Hepatocyte (in vitro differentiated cells): ENCODE measurements at regions not wholly inside any gene's neighbourhood (a gene's known extent, or its start where the extent isn't known, plus 50 kb on each side); places are given as distances from the start of the nearest gene placed in this dataset.

Source experiments
- DNase-seq: peaks from one replicate; pipeline ENCODE4 v3.0.0-alpha.2; 2016; ENCODE audit warnings: low spot score
- H2AFZ ChIP-seq: fragments of 200-600 bp; sonication (generic); 2 replicates; pipeline ENCODE4 v1.6.0; 2016; ENCODE audit warnings: antibody characterized with exemption, mild to moderate bottlenecking
- H3K27ac ChIP-seq: fragments of 200-600 bp; sonication (generic); 2 replicates; pipeline ENCODE4 v1.5.1; 2016; ENCODE audit warnings: mild to moderate bottlenecking
- H3K27me3 ChIP-seq: fragments of 200-600 bp; sonication (generic); 2 replicates; pipeline ENCODE4 v1.6.1; 2016
- H3K36me3 ChIP-seq: fragments of 200-600 bp; sonication (generic); replicated peaks from 2 replicates; pipeline ENCODE4 v1.5.1; 2016; ENCODE audit warnings: low read depth; ENCODE audit not compliant: insufficient read depth
- H3K4me1 ChIP-seq: fragments of 200-600 bp; sonication (generic); 2 replicates; pipeline ENCODE4 v1.5.1; 2016; ENCODE audit warnings: mild to moderate bottlenecking, moderate library complexity; ENCODE audit not compliant: insufficient read depth
- H3K4me2 ChIP-seq: fragments of 200-600 bp; sonication (generic); 2 replicates; pipeline ENCODE4 v1.6.0; 2016
- H3K4me3 ChIP-seq: fragments of 200-600 bp; sonication (generic); 2 replicates; pipeline ENCODE4 v1.5.1; 2016; ENCODE audit warnings: mild to moderate bottlenecking
- H3K79me2 ChIP-seq: fragments of 200-600 bp; sonication (generic); 2 replicates; pipeline ENCODE4 v1.6.0; 2017; ENCODE audit warnings: mild to moderate bottlenecking
- H3K9me2 ChIP-seq: fragments of 200-600 bp; sonication (generic); replicated peaks from 2 replicates; pipeline ENCODE4 v1.6.0; 2017; ENCODE audit warnings: mild to moderate bottlenecking; ENCODE audit not compliant: insufficient read depth
- H3K9me3 ChIP-seq: fragments of 200-600 bp; sonication (generic); 2 replicates; pipeline ENCODE4 v1.5.1; 2016; ENCODE audit warnings: low read depth, mild to moderate bottlenecking
- H4K20me1 ChIP-seq: fragments of 200-600 bp; sonication (generic); 2 replicates; pipeline ENCODE4 v1.6.0; 2016; ENCODE audit warnings: mild to moderate bottlenecking; ENCODE audit not compliant: insufficient read depth, poor library complexity, severe bottlenecking
- EZH2 ChIP-seq: fragments of 200-600 bp; sonication (generic); IDR thresholded peaks from 2 replicates; pipeline ENCODE4 v1.6.1; 2016; ENCODE audit warnings: antibody characterized with exemption, mild to moderate bottlenecking, borderline replicate concordance
- EZH2phosphoT487 ChIP-seq: fragments of 200-600 bp; sonication (generic); IDR thresholded peaks from one replicate; pipeline ENCODE4 v1.6.1; 2018; ENCODE audit warnings: antibody characterized with exemption, mild to moderate bottlenecking, low read depth, moderate library complexity; ENCODE audit not compliant: unreplicated experiment, severe bottlenecking
- WGBS: methylation state at CpG from one replicate; pipeline ENCODE4 v1.1.6; 2016; ENCODE audit warnings: low lambda C conversion rate; ENCODE audit errors: missing lambda C conversion rate; 5-methylcytosine and 5-hydroxymethylcytosine counted together
- TF ChIP-seq, protein P1 (sequence below): fragments of 200-600 bp; sonication (generic); IDR thresholded peaks from 2 replicates; pipeline ENCODE4 v1.5.1; 2016; ENCODE audit warnings: antibody characterized with exemption, mild to moderate bottlenecking; ENCODE audit not compliant: poor library complexity

DNA sequence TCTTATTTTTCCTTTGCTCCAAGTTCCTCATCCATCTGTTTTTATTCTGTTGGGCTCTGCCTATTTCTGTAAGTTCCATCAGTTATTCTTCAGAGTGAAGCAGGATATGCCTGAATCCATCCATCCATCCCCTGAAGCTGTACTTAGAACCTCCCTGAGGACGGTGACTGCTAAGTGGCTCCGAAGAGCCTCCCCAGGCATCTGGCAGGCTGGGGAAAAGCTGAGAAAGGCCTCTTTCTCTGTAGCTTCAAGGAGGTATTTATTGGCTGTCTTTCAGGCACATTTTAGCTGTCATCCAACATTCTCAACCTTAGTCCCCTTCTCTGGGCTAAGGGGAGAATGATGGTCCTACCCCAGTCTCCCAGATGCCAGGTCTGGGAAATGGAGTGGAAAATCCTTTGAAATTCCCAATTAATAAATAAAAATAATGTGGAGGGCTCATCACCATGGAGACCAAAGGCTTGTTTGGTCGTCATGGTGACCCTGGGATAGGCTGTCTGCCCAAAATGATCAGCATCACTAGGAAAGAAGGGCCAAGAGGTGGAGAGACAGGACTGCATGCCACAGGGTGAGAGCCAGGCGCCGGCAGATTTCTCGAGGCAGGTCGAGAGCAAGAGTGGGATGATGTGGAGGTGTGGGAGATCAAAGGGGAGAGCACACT lies 82.0 kb downstream of the UBIAD1 start:
- Histone ChIP-seq H3K27me3 (peaks cover 15% of the 10 kb centered on the region), H3K9me3 (no peaks in the 10 kb centered on the region), H3K4me1 (no peaks in the 10 kb centered on the region), H3K27ac (no peak overlapping the region), H3K9me2 (no peaks in the 10 kb centered on the region), H3K4me2 (no peak overlapping the region), H3K4me3 (no peak overlapping the region), H2AFZ (no peak overlapping the region), H3K36me3 (no peaks in the 10 kb centered on the region), H4K20me1 (no peaks in the 10 kb centered on the region), H3K79me2 (no peaks in the 10 kb centered on the region)
- WGBS = 65% methylated on average over 7 of the region's 7 CpGs
- no peak for DNase-seq
- TF ChIP-seq, protein P1, sequence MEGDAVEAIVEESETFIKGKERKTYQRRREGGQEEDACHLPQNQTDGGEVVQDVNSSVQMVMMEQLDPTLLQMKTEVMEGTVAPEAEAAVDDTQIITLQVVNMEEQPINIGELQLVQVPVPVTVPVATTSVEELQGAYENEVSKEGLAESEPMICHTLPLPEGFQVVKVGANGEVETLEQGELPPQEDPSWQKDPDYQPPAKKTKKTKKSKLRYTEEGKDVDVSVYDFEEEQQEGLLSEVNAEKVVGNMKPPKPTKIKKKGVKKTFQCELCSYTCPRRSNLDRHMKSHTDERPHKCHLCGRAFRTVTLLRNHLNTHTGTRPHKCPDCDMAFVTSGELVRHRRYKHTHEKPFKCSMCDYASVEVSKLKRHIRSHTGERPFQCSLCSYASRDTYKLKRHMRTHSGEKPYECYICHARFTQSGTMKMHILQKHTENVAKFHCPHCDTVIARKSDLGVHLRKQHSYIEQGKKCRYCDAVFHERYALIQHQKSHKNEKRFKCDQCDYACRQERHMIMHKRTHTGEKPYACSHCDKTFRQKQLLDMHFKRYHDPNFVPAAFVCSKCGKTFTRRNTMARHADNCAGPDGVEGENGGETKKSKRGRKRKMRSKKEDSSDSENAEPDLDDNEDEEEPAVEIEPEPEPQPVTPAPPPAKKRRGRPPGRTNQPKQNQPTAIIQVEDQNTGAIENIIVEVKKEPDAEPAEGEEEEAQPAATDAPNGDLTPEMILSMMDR = no peak
- TF ChIP-seq EZH2phosphoT487 (no peak), EZH2 (no peak)

DNA sequence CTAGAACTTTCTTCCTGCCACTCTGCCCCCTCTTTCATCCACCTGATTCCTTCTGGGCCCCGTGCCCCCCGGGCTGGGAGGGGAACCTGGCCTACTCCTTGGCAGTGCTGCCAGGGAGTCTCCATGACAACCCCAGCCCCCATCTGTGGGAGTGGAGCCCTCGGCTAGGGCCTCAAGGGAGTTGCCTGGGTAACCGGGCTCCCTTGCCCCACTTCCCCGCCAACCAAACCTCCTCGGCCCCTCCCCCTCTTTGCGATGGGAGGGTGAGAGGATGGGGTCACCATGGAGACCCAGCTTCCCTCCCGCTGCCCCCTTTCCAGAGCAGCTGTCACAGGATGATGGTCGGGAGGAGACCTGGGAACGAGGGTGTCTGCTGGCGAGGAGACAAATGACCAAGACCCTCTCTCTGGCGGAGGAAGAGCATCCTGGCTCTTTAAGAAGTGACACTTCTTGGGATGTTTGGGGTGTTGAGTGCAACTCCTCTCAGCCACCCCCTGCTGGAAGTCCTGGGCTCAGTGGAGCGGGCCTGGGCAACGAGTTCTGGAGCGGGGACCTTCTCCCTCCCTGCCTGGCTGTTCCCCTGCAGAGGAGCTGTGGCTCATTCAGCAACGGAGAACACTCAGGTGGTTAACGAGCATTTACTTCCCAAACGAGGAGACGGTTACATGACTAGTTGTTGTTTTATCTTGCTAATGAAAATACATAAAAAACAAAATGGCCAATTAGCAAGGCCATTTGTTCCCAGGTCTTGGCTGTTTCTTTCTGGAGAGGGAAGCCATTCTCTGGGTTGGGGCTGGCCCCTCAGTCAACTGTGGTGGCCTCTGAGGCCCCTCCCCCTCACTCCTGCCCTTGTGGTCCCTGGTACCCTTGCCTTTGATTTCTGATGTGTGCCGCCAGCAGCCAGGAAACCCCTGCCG lies 82.8 kb downstream of the UBIAD1 start:
- Histone ChIP-seq H3K9me3 (no peaks in the 10 kb centered on the region), H3K27me3 (peaks cover 15% of the 10 kb centered on the region), H3K4me3 (no peak overlapping the region), H3K9me2 (no peaks in the 10 kb centered on the region), H3K79me2 (no peaks in the 10 kb centered on the region), H2AFZ (no peak overlapping the region), H3K4me1 (no peaks in the 10 kb centered on the region), H3K4me2 (no peak overlapping the region), H4K20me1 (no peaks in the 10 kb centered on the region), H3K27ac (no peak overlapping the region), H3K36me3 (no peaks in the 10 kb centered on the region)
- WGBS = 31% methylated on average over 21 of the region's 21 CpGs
- DNase-seq = no peak
- TF ChIP-seq, protein P1 = no peak
- TF ChIP-seq EZH2 (no peak), EZH2phosphoT487 (no peak)

DNA sequence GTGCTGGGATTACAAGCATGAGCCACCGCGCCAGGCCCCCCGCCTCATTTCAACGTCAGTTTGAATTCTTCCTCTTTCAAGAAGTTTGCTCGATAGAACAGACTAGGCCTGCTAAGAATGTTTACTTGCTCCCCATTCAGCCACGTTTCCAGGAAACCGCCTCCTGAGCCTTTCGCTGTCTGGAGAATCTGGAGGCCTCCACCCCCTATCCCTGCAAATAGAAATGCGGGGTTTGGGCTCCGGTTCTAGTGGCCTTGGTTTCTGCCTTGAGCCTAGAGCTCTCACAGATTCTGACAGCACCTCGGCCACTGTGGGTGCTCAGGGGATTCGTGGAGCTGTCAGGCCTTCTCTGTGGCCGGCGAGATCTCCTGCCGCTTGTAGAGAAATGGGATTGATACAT lies 84.3 kb downstream of the UBIAD1 start:
- H3K4me1 ChIP-seq = no peaks in the 10 kb centered on the region
- no peaks in the 10 kb centered on the region for H4K20me1 ChIP-seq
- H3K27ac ChIP-seq = no peak overlapping the region
- no peak overlapping the region for H3K4me3 ChIP-seq
- H2AFZ ChIP-seq = no peak overlapping the region
- no peak overlapping the region for H3K4me2 ChIP-seq
- H3K79me2 ChIP-seq = no peaks in the 10 kb centered on the region
- H3K36me3 ChIP-seq = no peaks in the 10 kb centered on the region
- DNase-seq = no peak
- TF ChIP-seq, protein P1 = no peak
- TF ChIP-seq EZH2phosphoT487 (no peak), EZH2 (no peak)
- no peaks in the 10 kb centered on the region for H3K9me3 ChIP-seq
- H3K27me3 ChIP-seq = peaks cover 15% of the 10 kb centered on the region
- no peaks in the 10 kb centered on the region for H3K9me2 ChIP-seq
- WGBS = 66% methylated on average over 15 of the region's 15 CpGs
